HFF-Myc (cell line): ENCODE measurements at regions not wholly inside any gene's neighbourhood (a gene's known extent, or its start where the extent isn't known, plus 50 kb on each side); places are given as distances from the start of the nearest gene placed in this dataset.
"Not testable (repeated sequence)": the region's sequence is repeated elsewhere in the genome, so short reads cannot be mapped to it uniquely, and the experiment has no call there.

Source experiments
- DNase-seq: peaks from one replicate; pipeline ENCODE4 v3.0.0-alpha.2; 2011; ENCODE audit warnings: low read depth; ENCODE audit errors: extremely low read depth
- H3K4me3 ChIP-seq: replicated peaks from 2 replicates; pipeline ENCODE4 v1.5.1; 2011; ENCODE audit warnings: low read depth, mild to moderate bottlenecking, control low read depth, low read length
- CTCF ChIP-seq: IDR thresholded peaks from 2 replicates; pipeline ENCODE4 v1.5.1; 2012; ENCODE audit warnings: mild to moderate bottlenecking, low read depth, low read length, control low read depth; ENCODE audit errors: missing control alignments

- DNase-seq = no peak
- no peak for TF ChIP-seq CTCF
- H3K4me3 ChIP-seq = no peak overlapping the region
Observed at GRCh38 chr1:227486559-227486958, 76.8 kb upstream of the ZNF678 start.

GRCh38 chr1:227482023-227482299 is 81.4 kb upstream of the ZNF678 start:
- no peak for DNase-seq
- H3K4me3 ChIP-seq = no peak overlapping the region
- no peak for TF ChIP-seq CTCF

- not testable (repeated sequence) for DNase-seq, H3K4me3 ChIP-seq
Observed at GRCh38 chr1:227474072-227474471, 89.3 kb upstream of the ZNF678 start.

- DNase-seq = no peak
- H3K4me3 ChIP-seq = no peak overlapping the region
- TF ChIP-seq CTCF = no peak
Observed at GRCh38 chr1:227472772-227473171, 90.6 kb upstream of the ZNF678 start.

- DNase-seq = no peak
- no peak overlapping the region for H3K4me3 ChIP-seq
- TF ChIP-seq CTCF = no peak
Observed at GRCh38 chr1:227470688-227471087, 92.7 kb upstream of the ZNF678 start.

- TF ChIP-seq CTCF = no peak
- DNase-seq = no peak
- H3K4me3 ChIP-seq = no peak overlapping the region
Observed at GRCh38 chr1:227469708-227470107, 93.6 kb upstream of the ZNF678 start.

- TF ChIP-seq CTCF = no peak
- no peak overlapping the region for H3K4me3 ChIP-seq
- no peak for DNase-seq
Observed at GRCh38 chr1:227466039-227466645, 97.2 kb upstream of the ZNF678 start.
